Left cardiac atrium (tissue), 4 donors: ENCODE measurements at regions not wholly inside any gene's neighbourhood (a gene's known extent, or its start where the extent isn't known, plus 50 kb on each side); places are given as distances from the start of the nearest gene placed in this dataset.
"Not testable (repeated sequence)": the region's sequence is repeated elsewhere in the genome, so short reads cannot be mapped to it uniquely, and the experiment has no call there.

Experiments
- ATAC-seq, 2 donors: fragments of 200-7000 bp; cut with Tn5 transposase; one replicate each; pipeline ENCODE4 v1.9.1; 2020; ENCODE audit warnings: mild to moderate bottlenecking in 2 of 2, moderate library complexity in 2 of 2
- DNase-seq: peaks from one replicate; pipeline ENCODE4 v3.0.0-alpha.2; 2020
- intact Hi-C, 2 donors: fragments of 100-400 bp; cut with DNase I; formaldehyde crosslinking; loops; one replicate each; pipeline versions ENCODE4 v1.14.1 to v1.15.1; 2022 to 2023
- donor health status: DM: no; HTN: yes; CAD: no.
- donor health status: DM: no; HTN: yes; CAD: no; lungs with severe emphysema.
- donor health status: DM: yes; HTN: yes; CAD: no.
- donor health status: Dilated cardiomyopathy.

GRCh38 chr3:195999176-195999575 is 82.7 kb downstream of the TFRC start:
- intact Hi-C loops, DNase-seq, ATAC-seq: not testable (repeated sequence)

DNA sequence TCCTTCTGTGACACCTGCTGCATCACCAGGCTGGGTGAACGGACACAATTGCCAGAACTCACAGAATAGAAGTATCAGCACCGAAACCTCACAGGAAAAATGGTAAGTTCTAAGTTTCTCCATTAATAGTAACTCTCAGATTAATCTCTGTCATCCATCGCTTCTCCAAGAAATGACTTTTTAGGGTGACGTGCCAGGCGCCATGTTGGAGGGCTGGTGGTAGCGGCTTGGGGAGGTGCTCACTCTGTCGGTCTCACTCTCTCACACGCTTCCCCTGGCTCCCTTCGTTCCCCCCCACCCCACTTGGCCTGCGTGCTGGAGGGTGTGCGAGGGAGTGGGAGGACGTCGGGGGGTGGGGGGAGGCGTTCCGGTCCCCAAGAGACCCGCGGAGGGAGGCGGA is 85.6 kb downstream of the TFRC start:
- intact Hi-C loops, ATAC-seq, DNase-seq: not testable (repeated sequence)

- peak; percentile 48 for DNase-seq
- intact Hi-C loops, ATAC-seq: not testable (repeated sequence)
These were observed 86.0 kb upstream of the TNK2 start for GRCh38 chr3:195994343-195994742.

DNA sequence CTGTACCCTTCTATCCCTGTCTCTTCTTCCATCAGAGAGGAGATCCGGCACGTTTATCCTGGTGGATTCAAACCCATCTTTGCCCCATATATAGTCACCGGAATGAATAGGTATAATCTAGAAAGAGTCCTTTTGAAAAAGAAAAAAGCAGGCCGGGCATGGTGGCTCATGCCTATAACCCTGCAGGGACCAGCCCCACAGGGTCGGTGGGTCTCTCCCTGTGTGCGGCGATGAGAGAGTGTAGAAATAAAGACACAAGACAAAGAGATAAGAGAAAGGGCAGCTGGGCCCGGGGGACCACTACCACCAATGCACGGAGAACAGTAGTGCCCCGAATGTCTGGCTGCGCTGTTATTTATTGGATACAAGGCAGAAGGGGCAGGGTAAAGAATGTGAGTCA is 85.3 kb upstream of the TNK2 start:
- ATAC-seq, intact Hi-C loops, DNase-seq: not testable (repeated sequence)

GRCh38 chr3:195992956-195993595 is 84.7 kb upstream of the TNK2 start:
- DNase-seq, ATAC-seq, intact Hi-C loops: not testable (repeated sequence)

DNA sequence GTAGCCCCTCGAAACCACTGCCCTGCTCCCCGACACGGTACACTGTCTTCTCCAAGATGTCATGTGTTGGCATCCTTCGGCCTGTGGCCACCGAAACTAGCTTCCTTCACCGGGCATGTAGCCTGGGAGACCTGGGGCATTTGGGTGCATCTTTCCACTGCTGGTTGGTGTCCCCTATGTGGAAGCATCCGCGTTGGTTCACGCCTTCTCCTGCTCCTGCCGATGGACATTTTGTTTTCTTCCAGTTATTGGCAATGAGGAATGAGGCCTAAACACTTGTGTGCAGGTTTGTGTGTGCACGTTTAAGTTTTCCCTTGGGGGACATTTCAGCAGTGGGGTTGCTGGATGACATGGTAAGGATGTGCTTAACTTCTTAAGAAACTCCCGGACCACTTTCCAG is 83.6 kb upstream of the TNK2 start:
- DNase-seq, intact Hi-C loops, ATAC-seq: not testable (repeated sequence)

DNA sequence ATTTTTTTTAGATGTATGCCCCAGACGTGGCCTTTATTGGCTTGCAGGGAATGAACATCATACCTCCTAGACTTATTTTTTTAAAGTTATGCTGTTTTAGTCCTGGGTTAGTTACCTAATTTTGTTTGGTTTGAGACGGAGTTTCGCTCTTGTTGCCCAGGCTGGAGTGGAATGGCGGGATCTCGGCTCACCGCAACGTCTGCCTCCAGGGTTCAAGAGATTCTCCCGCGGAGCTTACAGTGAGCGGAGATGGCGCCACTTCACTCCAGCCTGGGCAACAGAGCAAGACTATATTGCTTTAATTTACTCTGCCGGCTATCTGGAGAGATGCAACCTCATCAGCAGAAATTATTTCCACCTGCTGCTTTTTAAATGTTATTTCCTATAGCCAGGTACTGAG is 82.9 kb upstream of the TNK2 start:
- DNase-seq, intact Hi-C loops, ATAC-seq: not testable (repeated sequence)

DNA sequence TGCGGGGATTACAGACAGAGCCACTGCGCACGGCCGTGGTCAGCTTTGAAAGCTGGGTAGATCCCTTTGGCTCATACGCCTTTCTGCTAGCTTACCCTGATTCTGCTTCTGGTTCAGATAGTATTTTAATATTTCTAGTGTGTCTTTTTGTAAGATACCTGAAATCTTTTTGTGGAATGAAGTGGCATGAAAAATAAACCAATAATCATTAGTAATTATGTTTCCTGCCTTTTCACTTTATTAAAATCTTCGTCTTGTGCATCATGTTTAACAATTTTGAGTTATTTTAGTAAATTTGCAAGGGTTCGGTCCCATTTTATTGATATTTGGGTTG is 82.5 kb upstream of the TNK2 start:
- intact Hi-C loops, DNase-seq, ATAC-seq: not testable (repeated sequence)

DNA sequence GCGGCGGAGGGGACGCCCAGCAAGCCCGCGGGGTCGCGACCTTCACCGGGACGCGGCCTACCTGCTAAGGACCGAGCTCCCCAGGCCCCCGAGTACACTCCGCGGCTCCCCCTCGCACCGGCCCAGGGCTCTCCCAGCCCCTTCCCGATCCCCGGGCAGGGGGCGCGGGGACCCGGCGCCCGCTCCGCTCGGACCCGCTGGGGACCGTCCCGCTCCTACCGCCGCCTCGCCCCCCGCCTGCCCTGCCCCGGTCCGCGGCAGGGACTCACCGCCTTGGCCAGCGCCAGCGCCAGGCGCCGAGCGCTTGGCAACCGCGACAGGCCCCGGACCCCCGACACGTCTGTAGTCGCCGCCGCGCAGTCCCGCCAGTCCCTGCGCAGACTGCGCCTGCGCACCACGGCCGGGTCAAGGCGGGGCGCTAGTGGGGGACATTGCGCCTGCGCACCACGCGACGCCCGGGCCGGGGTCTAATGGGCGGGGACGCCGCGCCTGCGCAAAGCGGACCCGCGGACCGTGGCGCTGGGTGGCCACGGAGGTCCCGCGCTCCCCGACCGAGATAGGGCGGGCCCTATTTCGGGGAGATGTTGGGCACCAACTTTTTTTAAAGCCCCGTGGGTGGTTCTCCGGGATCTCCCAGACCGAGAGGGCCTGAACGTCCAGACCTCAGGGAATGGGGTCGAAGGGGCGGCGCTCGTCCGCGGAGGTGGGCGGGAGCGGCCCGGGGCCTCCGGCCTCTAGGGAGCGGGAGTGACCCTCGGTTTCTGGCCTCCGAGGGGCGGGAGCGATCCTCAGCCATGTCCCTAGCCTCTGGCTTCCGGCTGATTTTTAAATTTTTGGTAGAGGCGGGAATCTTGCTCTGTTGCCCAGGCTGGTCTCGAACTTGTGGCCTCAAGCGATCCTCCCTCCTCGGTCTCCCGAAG is 81.8 kb upstream of the TNK2 start:
- peak; percentile 96 for DNase-seq
- ATAC-seq, result peak; percentile 96
- intact Hi-C loops, result not testable (repeated sequence)

GRCh38 chr3:195989197-195989920 is 81.0 kb upstream of the TNK2 start:
- intact Hi-C loops, result not testable (repeated sequence)
- DNase-seq, result peak; percentile 71
- peak; percentile 80 to 81 for ATAC-seq

GRCh38 chr3:195988764-195989163 is 80.4 kb upstream of the TNK2 start:
- DNase-seq, intact Hi-C loops, ATAC-seq: not testable (repeated sequence)

DNA sequence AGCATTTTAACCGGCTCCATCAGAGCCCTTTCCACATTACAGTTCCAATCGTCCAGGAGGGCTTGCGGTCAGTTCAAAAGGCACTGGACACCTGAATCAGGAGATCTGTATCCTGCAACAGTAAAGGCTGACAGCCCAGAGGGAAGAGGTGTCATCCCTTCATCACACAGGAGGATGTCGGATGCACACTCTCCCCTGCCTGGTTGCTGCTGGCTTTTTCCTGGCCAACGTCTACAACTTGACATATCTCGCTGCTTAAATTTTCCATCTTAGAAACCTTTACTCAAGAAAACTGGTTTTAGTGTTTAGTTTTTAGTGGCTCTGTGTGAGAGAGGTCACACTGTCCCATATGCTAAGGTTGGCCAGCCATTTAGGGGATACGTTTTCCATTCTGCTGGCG is 78.7 kb upstream of the TNK2 start:
- DNase-seq, intact Hi-C loops: not testable (repeated sequence)

DNA sequence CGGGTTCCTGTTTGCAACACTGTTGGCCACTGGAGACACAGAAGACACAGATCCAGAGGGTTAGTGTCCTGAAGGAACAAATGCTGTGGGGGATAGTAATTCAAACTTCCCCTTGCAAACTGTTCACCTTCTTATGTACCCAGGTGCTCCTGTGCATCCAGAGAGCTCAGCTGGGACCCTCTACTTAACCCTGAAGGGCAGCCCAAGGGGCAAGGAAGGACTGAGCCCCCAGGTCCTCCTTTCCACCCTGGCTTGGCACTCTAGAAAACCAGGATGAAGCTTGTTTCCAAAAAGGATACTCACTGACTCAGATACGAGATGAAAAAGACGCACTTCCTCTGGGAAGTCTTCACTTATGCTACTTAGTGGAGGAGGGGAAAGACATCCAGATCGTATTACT is 78.2 kb upstream of the TNK2 start:
- intact Hi-C loops, ATAC-seq, DNase-seq: not testable (repeated sequence)

More for the DNA sequence above, 78.7 kb upstream of the TNK2 start:
- not testable (repeated sequence) for ATAC-seq

DNA sequence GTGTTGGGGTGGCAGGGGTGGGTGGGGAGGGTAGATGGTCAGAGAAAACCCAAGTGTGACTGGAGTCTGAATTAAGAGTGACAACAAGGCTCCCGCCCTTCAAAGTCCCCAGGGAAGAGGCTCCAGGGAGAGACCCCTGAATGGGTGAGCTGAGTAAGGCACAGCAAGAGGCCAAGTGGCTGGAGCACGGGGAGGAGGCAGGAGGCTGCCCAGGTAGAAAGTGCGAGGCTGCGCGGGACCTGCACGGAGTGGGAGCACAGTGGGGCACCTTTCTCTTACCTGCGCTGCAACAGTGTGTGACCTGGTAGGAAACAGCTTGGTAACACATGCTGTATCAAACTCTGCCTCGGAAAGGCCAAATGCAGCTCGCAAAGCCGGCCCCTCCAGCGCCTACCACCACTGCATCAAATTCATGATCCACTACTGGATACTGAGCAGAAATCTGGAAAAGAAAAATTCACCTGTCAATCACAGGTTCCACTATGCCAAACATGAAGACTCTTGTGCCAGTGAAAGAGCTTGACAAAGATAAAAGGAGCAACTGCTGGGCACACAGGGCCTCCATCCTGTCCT is 77.1 kb upstream of the TNK2 start:
- DNase-seq, intact Hi-C loops, ATAC-seq: not testable (repeated sequence)

GRCh38 chr3:195984392-195985030 is 76.2 kb upstream of the TNK2 start:
- intact Hi-C loops, ATAC-seq, DNase-seq: not testable (repeated sequence)

DNA sequence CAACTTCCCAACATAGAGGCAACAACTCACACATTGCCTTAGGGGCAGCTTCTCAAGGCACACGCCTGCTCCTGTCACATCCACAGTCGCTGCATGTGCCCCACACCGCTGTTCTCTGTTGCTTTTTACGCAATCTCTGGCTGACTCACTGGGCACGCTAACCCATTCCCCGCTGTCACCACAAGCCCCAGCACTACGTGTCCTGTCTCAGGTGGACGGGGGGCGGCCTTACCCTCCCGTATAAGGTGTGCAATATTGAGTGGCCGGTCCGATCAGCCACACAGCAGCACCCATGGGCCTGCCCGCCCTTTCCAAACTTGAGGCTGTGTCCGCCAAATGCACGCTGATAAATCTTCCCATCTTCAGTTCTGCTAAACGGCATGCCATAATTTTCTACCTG is 75.5 kb upstream of the TNK2 start:
- DNase-seq, intact Hi-C loops: not testable (repeated sequence)
- ATAC-seq, result peak in 1 of 2 donors; percentile 5

DNA sequence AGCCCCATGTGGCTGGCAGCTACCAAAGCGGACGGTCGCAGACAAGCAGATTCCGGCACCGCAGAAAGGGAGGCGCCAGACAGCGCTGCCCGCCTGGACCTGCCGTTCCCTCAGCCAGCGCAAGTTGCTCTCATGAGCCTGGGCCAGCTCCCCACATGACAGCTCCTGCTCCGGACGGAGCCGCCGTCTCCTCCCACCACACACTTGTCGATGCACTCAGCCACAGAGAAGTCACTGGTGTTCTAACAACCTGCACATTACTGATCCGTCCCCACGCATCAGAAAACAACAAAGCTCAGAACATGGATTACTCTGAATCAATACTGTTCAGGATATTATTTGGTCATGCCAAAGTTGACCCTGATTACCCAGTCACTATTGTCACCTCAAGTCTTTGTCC is 74.4 kb upstream of the TNK2 start:
- DNase-seq, intact Hi-C loops, ATAC-seq: not testable (repeated sequence)

GRCh38 chr3:195981778-195982177 is 73.4 kb upstream of the TNK2 start:
- DNase-seq, ATAC-seq, intact Hi-C loops: not testable (repeated sequence)
